ENCODE measurements at regions not wholly inside any gene's neighbourhood (a gene's known extent, or its start where the extent isn't known, plus 50 kb on each side); places are given as distances from the start of the nearest gene placed in this dataset.

GRCh38 chr15:67013696-67014095 lies 51.7 kb upstream of the SMAD3 start:
- BruUV-seq (replicated peaks), result no TSS peak
- DNase-seq (ENCODE audit: extremely low read depth in 1 of 4, low spot score in 3 of 4) (no peak), ATAC-seq (no peak), FAIRE-seq (no peak)
- no peak overlapping the region for H3K4me2 ChIP-seq (ENCODE audit: insufficient read depth, low read length)
- no peaks in the 10 kb centered on the region for H3K27me3 ChIP-seq (ENCODE audit: control insufficient read depth in 2 of 2, insufficient read depth in 2 of 2, low read length in 2 of 2)
- H3K4me1 ChIP-seq (replicated peaks in 1 of 2; ENCODE audit: control insufficient read depth in 2 of 2, insufficient read depth in 2 of 2, low read length in 2 of 2), result peaks cover 5 to 7% of the 10 kb centered on the region in 2 experiments; a peak in 3 of 5 replicates
- H2AFZ ChIP-seq (ENCODE audit: low read depth, low read length), result peak overlapping the region; percentile 50; the same call in 1 of the 2 replicates
- intact Hi-C loops (cut with micrococcal nuclease), result no loop called here
- H3K9me1 ChIP-seq (ENCODE audit: control insufficient read depth, insufficient read depth, low read length), result no peaks in the 10 kb centered on the region
- no peaks in the 10 kb centered on the region for H3K36me3 ChIP-seq (ENCODE audit: control insufficient read depth, insufficient read depth, low read length)
- 62% methylated on average over 11 of the region's 11 CpGs for WGBS (ENCODE audit: insufficient coverage, low coverage, missing lambda C conversion rate)
- H4K20me1 ChIP-seq (replicated peaks; ENCODE audit: control insufficient read depth, insufficient read depth, low read length), result no peaks in the 10 kb centered on the region
- no peaks in the 10 kb centered on the region for H3K9me3 ChIP-seq (replicated peaks; ENCODE audit: control insufficient read depth, insufficient read depth, low read depth, low read length)
- no peaks in the 10 kb centered on the region for H3K79me2 ChIP-seq (ENCODE audit: control insufficient read depth, insufficient read depth, low read length)
- in situ Hi-C loops (cut with MboI), result no loop called here
- H3K27ac ChIP-seq (ENCODE audit: extremely low read depth, low read depth, low read length), result no peak overlapping the region
- no peak overlapping the region; a peak in 1 of 4 replicates for H3K9ac ChIP-seq (ENCODE audit: insufficient read depth in 1 of 2, low read depth in 2 of 2, low read length in 2 of 2)
- H3K4me3 ChIP-seq, result no peak overlapping the region
- ChIA-PET CTCF (ENCODE audit: low intra/inter-chr PET ratio) (no interaction called here), POLR2A (interaction anchor here (0.9 to 2.2 kb wide), 3 partner anchors 9 to 12 kb away, joined by 4 to 6 read pairs (median 5); no protein-coding TSS in a partner anchor)
- no peak for TF ChIP-seq ZNF239 (CRISPR knock-in tag; IDR thresholded peaks at IDR 0.05)
- TF ChIP-seq, protein P1, sequence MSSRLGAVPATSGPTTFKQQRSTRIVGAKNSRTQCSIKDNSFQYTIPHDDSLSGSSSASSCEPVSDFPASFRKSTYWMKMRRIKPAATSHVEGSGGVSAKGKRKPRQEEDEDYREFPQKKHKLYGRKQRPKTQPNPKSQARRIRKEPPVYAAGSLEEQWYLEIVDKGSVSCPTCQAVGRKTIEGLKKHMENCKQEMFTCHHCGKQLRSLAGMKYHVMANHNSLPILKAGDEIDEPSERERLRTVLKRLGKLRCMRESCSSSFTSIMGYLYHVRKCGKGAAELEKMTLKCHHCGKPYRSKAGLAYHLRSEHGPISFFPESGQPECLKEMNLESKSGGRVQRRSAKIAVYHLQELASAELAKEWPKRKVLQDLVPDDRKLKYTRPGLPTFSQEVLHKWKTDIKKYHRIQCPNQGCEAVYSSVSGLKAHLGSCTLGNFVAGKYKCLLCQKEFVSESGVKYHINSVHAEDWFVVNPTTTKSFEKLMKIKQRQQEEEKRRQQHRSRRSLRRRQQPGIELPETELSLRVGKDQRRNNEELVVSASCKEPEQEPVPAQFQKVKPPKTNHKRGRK (tag; IDR thresholded peaks at IDR 0.05), result no peak
- no peak for TF ChIP-seq ADNP (tag; IDR thresholded peaks at IDR 0.05)
- TF ChIP-seq MCM7 (IDR thresholded peaks at IDR 0.05), result no peak
- TF ChIP-seq MYNN (IDR thresholded peaks at IDR 0.05), result no peak
- TF ChIP-seq MYNN (CRISPR knock-in tag; IDR thresholded peaks at IDR 0.05), result no peak
- no peak for TF ChIP-seq CREB5 (CRISPR knock-in tag; IDR thresholded peaks at IDR 0.05)
- no peak for TF ChIP-seq TFAP4 (CRISPR knock-in tag; IDR thresholded peaks at IDR 0.05; ENCODE audit: borderline replicate concordance)
- TF ChIP-seq, protein P2, sequence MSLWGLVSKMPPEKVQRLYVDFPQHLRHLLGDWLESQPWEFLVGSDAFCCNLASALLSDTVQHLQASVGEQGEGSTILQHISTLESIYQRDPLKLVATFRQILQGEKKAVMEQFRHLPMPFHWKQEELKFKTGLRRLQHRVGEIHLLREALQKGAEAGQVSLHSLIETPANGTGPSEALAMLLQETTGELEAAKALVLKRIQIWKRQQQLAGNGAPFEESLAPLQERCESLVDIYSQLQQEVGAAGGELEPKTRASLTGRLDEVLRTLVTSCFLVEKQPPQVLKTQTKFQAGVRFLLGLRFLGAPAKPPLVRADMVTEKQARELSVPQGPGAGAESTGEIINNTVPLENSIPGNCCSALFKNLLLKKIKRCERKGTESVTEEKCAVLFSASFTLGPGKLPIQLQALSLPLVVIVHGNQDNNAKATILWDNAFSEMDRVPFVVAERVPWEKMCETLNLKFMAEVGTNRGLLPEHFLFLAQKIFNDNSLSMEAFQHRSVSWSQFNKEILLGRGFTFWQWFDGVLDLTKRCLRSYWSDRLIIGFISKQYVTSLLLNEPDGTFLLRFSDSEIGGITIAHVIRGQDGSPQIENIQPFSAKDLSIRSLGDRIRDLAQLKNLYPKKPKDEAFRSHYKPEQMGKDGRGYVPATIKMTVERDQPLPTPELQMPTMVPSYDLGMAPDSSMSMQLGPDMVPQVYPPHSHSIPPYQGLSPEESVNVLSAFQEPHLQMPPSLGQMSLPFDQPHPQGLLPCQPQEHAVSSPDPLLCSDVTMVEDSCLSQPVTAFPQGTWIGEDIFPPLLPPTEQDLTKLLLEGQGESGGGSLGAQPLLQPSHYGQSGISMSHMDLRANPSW (CRISPR knock-in tag; IDR thresholded peaks at IDR 0.05), result no peak
- TF ChIP-seq KLF1 (tag; IDR thresholded peaks at IDR 0.05), result no peak
- TF ChIP-seq, protein P3, sequence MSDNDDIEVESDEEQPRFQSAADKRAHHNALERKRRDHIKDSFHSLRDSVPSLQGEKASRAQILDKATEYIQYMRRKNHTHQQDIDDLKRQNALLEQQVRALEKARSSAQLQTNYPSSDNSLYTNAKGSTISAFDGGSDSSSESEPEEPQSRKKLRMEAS (CRISPR knock-in tag; IDR thresholded peaks at IDR 0.05), result no peak
- no peak for TF ChIP-seq CBX3 (IDR thresholded peaks at IDR 0.05; ENCODE audit: borderline replicate concordance in 1 of 2, low read length in 2 of 2)
- TF ChIP-seq BRF1 (IDR thresholded peaks at IDR 0.05; ENCODE audit: borderline replicate concordance, extremely low read depth, insufficient read length), result no peak
- TF ChIP-seq ZNF3 (CRISPR knock-in tag; IDR thresholded peaks at IDR 0.05), result no peak
- TF ChIP-seq TGIF2 (CRISPR knock-in tag; IDR thresholded peaks at IDR 0.05), result no peak
- no peak for TF ChIP-seq FOXK2 (conservative IDR thresholded peaks at IDR 0.05 in 1 of 2, IDR thresholded peaks at IDR 0.05 in 1 of 2; ENCODE audit: low read depth in 2 of 2)
- no peak for TF ChIP-seq SPI1 (IDR thresholded peaks at IDR 0.05; ENCODE audit: borderline replicate concordance, low read depth, low read length)
- no peak for TF ChIP-seq TAF7 (tag; IDR thresholded peaks at IDR 0.05)
